K562 (cell line): ENCODE measurements at regions not wholly inside any gene's neighbourhood (a gene's known extent, or its start where the extent isn't known, plus 50 kb on each side); places are given as distances from the start of the nearest gene placed in this dataset.

ENCODE experiments used
- ATAC-seq: fragments of 200-7000 bp; cut with Tn5 transposase; 3 replicates; pipeline ENCODE4 v1.9.1; 2020; ENCODE audit warnings: moderate library complexity
- BruUV-seq: library from RNA; stranded (reverse); fragments of 400-500 nt; replicated peaks from 2 replicates; lab custom pipeline; 2021; lab: Mats Ljungman, UMichigan
- CTCF ChIA-PET: fragments of 300-600 bp; formaldehyde crosslinking; extraction: SDS; loops from one replicate; lab custom pipeline; 2021; ENCODE audit warnings: low intra/inter-chr PET ratio; lab: Yijun Ruan, JAX
- POLR2A ChIA-PET: fragments of 300-600, 350-650 bp; sonication (Branson Sonifier 250); formaldehyde crosslinking; extraction: SDS; loops from one replicate; lab custom pipeline; 2021; ENCODE audit warnings: antibody characterized with exemption, inconsistent platforms; lab: Yijun Ruan, JAX
- DNase-seq, 4 experiments: peaks; one replicate each; pipeline versions ENCODE4 v3.0.0 to v3.0.0-alpha.2; 2011 to 2018; ENCODE audit warnings: low spot score in 3 of 4, mixed read lengths in 3 of 4; ENCODE audit errors: extremely low read depth in 1 of 4
- FAIRE-seq: peaks from 2 replicates; lab custom pipeline; 2011; peaks lifted over from hg19 to GRCh38; lab: Jason Lieb, UNC
- H2AFZ ChIP-seq: 2 replicates; pipeline ENCODE4 v1.6.0; 2011; ENCODE audit warnings: low read depth, low read length, control low read depth, inconsistent platforms
- H3K27ac ChIP-seq: fragments of 200-600 bp; 3 replicates; pipeline ENCODE4 v1.8.0; 2011; ENCODE audit warnings: low read depth, mild to moderate bottlenecking, control low read depth, inconsistent platforms, low read length, moderate library complexity, mixed read lengths; ENCODE audit errors: extremely low read depth
- H3K27me3 ChIP-seq, 2 experiments: fragments of 300-600 bp in 1 of 2; 2 replicates in 1 of 2; 3 replicates in 1 of 2; pipeline versions ENCODE4 v1.6.0 to v1.8.0; 2011; ENCODE audit warnings: inconsistent platforms in 2 of 2, low read length in 2 of 2, mild to moderate bottlenecking in 1 of 2, mixed read lengths in 1 of 2, moderate library complexity in 1 of 2; ENCODE audit not compliant: control insufficient read depth in 2 of 2, insufficient read depth in 2 of 2
- H3K36me3 ChIP-seq: fragments of 300-600 bp; 3 replicates; pipeline ENCODE4 v1.8.0; 2011; ENCODE audit warnings: mild to moderate bottlenecking, low read length, inconsistent platforms; ENCODE audit not compliant: control insufficient read depth, insufficient read depth
- H3K4me1 ChIP-seq, 2 experiments: fragments of 200-600 bp in 1 of 2; replicated peaks in 1 of 2; 2 replicates in 1 of 2; 3 replicates in 1 of 2; pipeline versions ENCODE4 v1.5.1 to v1.8.0; 2011; ENCODE audit warnings: inconsistent platforms in 2 of 2, low read length in 2 of 2, mild to moderate bottlenecking in 1 of 2, mixed read lengths in 1 of 2, moderate library complexity in 1 of 2; ENCODE audit not compliant: control insufficient read depth in 2 of 2, insufficient read depth in 2 of 2
- H3K4me2 ChIP-seq: 2 replicates; pipeline ENCODE4 v1.6.1; 2011; ENCODE audit warnings: low read length, control low read depth, inconsistent platforms, mixed read lengths; ENCODE audit not compliant: insufficient read depth
- H3K4me3 ChIP-seq: fragments of 200-600 bp; sonication (generic), shearing (Covaris generic); 2 replicates; pipeline ENCODE4 v1.5.1; 2016; ENCODE audit warnings: control low read depth, inconsistent platforms
- H3K79me2 ChIP-seq: fragments of 200-600 bp; 3 replicates; pipeline ENCODE4 v1.8.0; 2011; ENCODE audit warnings: low read length, inconsistent platforms; ENCODE audit not compliant: control insufficient read depth, insufficient read depth
- H3K9ac ChIP-seq, 2 experiments: 2 replicates each; pipeline versions ENCODE4 v1.6.0 to v1.6.1; 2011; ENCODE audit warnings: low read depth in 2 of 2, low read length in 2 of 2, control low read depth in 1 of 2, inconsistent platforms in 1 of 2, mild to moderate bottlenecking in 1 of 2, mixed read lengths in 1 of 2; ENCODE audit not compliant: insufficient read depth in 1 of 2
- H3K9me1 ChIP-seq: one replicate; pipeline ENCODE4 v1.6.0; 2011; ENCODE audit warnings: inconsistent platforms, mild to moderate bottlenecking, low read length, moderate library complexity; ENCODE audit not compliant: control insufficient read depth, insufficient read depth
- H3K9me3 ChIP-seq: replicated peaks from 2 replicates; pipeline ENCODE4 v1.5.1; 2011; ENCODE audit warnings: low read depth, low read length, inconsistent platforms; ENCODE audit not compliant: control insufficient read depth, insufficient read depth
- H4K20me1 ChIP-seq: replicated peaks from 2 replicates; pipeline ENCODE4 v1.6.1; 2011; ENCODE audit warnings: low read length, inconsistent platforms, mixed read lengths; ENCODE audit not compliant: control insufficient read depth, insufficient read depth
- AFF4 ChIP-seq: sonication (generic); formaldehyde crosslinking; IDR thresholded peaks from 2 replicates; pipeline ENCODE4 v1.8.0; 2023; ENCODE audit warnings: mild to moderate bottlenecking, missing genetic modification reagents
- CHD2 ChIP-seq: IDR thresholded peaks from 2 replicates; pipeline ENCODE4 v1.6.1; 2011; ENCODE audit warnings: low read depth, low read length
- MBD1 ChIP-seq: fragments of 250-450 bp; sonication (Bioruptor Pico); IDR thresholded peaks from 2 replicates; pipeline ENCODE4 v1.8.0; 2022; ENCODE audit warnings: inconsistent platforms
- PCBP1 ChIP-seq: fragments of 200-400 bp; formaldehyde crosslinking; IDR thresholded peaks from 2 replicates; pipeline ENCODE4 v1.6.1; 2018; ENCODE audit warnings: mild to moderate bottlenecking, low read depth, low read length; ENCODE audit not compliant: poor library complexity, severe bottlenecking
- TAF1 ChIP-seq: IDR thresholded peaks from 2 replicates; pipeline ENCODE4 v1.6.1; 2011; ENCODE audit warnings: mild to moderate bottlenecking, low read length, moderate library complexity; ENCODE audit not compliant: insufficient read depth, control insufficient read depth, severe bottlenecking; ENCODE audit errors: extremely low read depth
- ZBTB40 ChIP-seq, 2 experiments: fragments of 450-650 bp in 1 of 2; sonication (generic) in 1 of 2; formaldehyde crosslinking in 1 of 2; IDR thresholded peaks; 2 replicates each; pipeline versions ENCODE4 v1.7.1 to v1.9.0; 2016 to 2022; ENCODE audit warnings: inconsistent platforms in 1 of 2, mild to moderate bottlenecking in 1 of 2, missing genetic modification reagents in 1 of 2
- ZNF133 ChIP-seq: fragments of 250-450 bp; sonication (Bioruptor Pico); IDR thresholded peaks from 2 replicates; pipeline ENCODE4 v1.4.0; 2020; ENCODE audit warnings: mild to moderate bottlenecking
- WGBS: fragments of 100-300 bp; shearing (Covaris generic); methylation state at CpG from one replicate; pipeline ENCODE4 v1.1.6; 2016; ENCODE audit warnings: low coverage, mixed read lengths; ENCODE audit not compliant: insufficient coverage; ENCODE audit errors: missing lambda C conversion rate; 5-methylcytosine and 5-hydroxymethylcytosine counted together
- in situ Hi-C: fragments of 300-500 bp; cut with MboI; formaldehyde crosslinking; loops from 4 replicates; pipeline ENCODE4 v1.15.0; 2018; ENCODE audit warnings: inconsistent platforms, mixed read lengths
- intact Hi-C: fragments of 100-400 bp; cut with micrococcal nuclease; formaldehyde crosslinking; loops from 2 replicates; pipeline ENCODE4 v1.14.2; 2022

GRCh38 chr10:118926903-118927302 lies 102.6 kb upstream of the NANOS1 start:
- Histone ChIP-seq H3K4me3 (no peak overlapping the region), H2AFZ (no peak overlapping the region), H3K79me2 (no peaks in the 10 kb centered on the region), H3K4me2 (no peak overlapping the region), H3K4me1 (no peaks in the 10 kb centered on the region), H3K27me3 (peaks cover 2 to 22% of the 10 kb centered on the region in 2 experiments; a peak in 4 of 5 replicates), H3K9me3 (no peaks in the 10 kb centered on the region), H3K9ac (no peak overlapping the region), H3K27ac (no peak overlapping the region), H3K9me1 (no peaks in the 10 kb centered on the region), H3K36me3 (no peaks in the 10 kb centered on the region), H4K20me1 (no peaks in the 10 kb centered on the region)
- FAIRE-seq (no peak), ATAC-seq (no peak), DNase-seq (no peak)
- 0% methylated on average over 1 of the region's 1 CpG for WGBS
- in situ Hi-C loops (no loop called here), intact Hi-C loops (no loop called here)
- BruUV-seq: no TSS peak
- ChIA-PET CTCF (no interaction called here), POLR2A (no interaction called here)
- no peak for TF ChIP-seq AFF4
- TF ChIP-seq PCBP1: no peak
- TF ChIP-seq ZBTB40 (IDR thresholded peaks at IDR 0.05): no peak
- TF ChIP-seq ZBTB40 (CRISPR knock-in tag; IDR thresholded peaks at IDR 0.05): no peak
- TF ChIP-seq MBD1 (CRISPR knock-in tag): no peak
- no peak for TF ChIP-seq TAF1
- TF ChIP-seq CHD2: no peak
- TF ChIP-seq ZNF133: no peak
